ENCODE measurements at regions not wholly inside any gene's neighbourhood (a gene's known extent, or its start where the extent isn't known, plus 50 kb on each side); places are given as distances from the start of the nearest gene placed in this dataset.

DNA sequence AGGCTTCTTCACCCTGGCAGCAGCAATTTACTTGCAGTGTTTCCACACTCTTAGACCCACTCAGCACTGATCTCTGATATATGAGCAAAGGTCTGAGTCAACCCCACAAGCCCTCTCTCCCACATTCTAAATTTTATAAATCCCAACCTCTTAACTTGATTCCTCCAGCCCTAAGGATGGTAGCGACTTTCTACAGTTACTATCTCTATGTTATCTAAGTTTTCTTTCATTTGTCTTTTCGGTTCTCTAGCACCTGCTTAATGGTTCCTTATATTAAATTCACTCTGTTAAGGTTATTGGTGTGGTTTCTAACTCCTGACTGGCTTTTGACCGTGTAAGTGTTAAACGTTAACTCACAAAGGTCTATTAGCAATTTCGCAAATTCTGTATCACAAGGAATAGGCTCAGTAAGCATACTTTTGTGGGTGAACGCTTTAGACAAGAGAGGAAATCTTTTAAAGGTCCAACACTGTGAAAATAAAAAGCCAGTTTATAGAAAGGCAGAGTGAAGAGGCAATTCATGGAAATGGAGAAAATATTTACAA lies 99.3 kb downstream of the DLEU7 start:
- TF ChIP-seq, protein P1, sequence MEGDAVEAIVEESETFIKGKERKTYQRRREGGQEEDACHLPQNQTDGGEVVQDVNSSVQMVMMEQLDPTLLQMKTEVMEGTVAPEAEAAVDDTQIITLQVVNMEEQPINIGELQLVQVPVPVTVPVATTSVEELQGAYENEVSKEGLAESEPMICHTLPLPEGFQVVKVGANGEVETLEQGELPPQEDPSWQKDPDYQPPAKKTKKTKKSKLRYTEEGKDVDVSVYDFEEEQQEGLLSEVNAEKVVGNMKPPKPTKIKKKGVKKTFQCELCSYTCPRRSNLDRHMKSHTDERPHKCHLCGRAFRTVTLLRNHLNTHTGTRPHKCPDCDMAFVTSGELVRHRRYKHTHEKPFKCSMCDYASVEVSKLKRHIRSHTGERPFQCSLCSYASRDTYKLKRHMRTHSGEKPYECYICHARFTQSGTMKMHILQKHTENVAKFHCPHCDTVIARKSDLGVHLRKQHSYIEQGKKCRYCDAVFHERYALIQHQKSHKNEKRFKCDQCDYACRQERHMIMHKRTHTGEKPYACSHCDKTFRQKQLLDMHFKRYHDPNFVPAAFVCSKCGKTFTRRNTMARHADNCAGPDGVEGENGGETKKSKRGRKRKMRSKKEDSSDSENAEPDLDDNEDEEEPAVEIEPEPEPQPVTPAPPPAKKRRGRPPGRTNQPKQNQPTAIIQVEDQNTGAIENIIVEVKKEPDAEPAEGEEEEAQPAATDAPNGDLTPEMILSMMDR (IDR thresholded peaks at IDR 0.05; ENCODE audit: poor library complexity), result no peak
- no peak for TF ChIP-seq EZH2 (IDR thresholded peaks at IDR 0.05; ENCODE audit: borderline replicate concordance)

Measured in hepatocyte (in vitro differentiated cells).